ENCODE measurements at regions not wholly inside any gene's neighbourhood (a gene's known extent, or its start where the extent isn't known, plus 50 kb on each side); places are given as distances from the start of the nearest gene placed in this dataset.

DNA sequence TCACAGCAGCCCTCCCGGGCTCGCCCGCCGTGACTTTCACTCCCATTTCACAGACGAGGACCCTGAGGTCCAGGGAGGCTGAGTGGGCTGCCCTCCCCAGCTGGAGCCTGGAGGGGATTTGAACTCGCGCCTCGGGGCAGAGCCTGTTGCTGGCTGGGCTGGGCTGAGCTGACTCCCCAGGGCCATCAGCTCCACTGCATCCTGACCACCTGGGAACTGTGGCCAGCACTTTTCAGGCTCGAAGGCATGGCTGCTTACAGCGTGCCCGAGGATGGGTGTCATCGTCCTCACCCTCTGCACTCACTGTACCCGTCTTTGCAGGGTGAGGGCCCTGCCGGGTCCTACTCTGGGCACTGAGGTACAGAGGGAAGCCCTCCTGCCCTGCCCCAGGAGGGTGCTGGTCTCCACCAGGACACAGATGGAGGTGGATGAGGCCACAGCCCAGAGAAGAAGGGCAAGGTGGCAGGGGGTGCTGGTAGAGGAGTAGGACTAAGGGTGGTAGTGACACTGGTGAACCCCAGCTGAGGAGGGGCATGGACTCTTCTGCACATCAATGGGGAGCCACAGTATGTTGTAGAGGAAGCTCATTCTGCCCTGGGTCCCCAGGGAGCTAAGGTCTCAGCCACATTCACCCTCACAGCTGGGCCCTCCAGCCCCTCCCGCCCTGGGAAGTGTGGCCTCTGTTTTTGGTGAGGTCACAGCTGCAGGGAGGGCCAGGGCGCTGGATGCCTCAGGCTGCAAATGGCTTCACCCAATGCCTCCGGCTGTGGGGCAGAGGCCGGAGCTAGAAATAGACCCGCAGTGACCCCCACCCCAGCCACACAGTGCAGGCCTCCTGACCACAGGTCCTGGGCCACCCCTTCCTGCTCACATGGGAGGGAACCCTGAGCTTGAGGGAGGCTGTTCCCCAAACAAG is 365.1 kb upstream of the SFSWAP start:
- TF ChIP-seq, protein P1, sequence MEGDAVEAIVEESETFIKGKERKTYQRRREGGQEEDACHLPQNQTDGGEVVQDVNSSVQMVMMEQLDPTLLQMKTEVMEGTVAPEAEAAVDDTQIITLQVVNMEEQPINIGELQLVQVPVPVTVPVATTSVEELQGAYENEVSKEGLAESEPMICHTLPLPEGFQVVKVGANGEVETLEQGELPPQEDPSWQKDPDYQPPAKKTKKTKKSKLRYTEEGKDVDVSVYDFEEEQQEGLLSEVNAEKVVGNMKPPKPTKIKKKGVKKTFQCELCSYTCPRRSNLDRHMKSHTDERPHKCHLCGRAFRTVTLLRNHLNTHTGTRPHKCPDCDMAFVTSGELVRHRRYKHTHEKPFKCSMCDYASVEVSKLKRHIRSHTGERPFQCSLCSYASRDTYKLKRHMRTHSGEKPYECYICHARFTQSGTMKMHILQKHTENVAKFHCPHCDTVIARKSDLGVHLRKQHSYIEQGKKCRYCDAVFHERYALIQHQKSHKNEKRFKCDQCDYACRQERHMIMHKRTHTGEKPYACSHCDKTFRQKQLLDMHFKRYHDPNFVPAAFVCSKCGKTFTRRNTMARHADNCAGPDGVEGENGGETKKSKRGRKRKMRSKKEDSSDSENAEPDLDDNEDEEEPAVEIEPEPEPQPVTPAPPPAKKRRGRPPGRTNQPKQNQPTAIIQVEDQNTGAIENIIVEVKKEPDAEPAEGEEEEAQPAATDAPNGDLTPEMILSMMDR (IDR thresholded peaks at IDR 0.05; ENCODE audit: control insufficient read depth, extremely low read depth, insufficient read depth) = no peak
- no peak for DNase-seq (ENCODE audit: low read depth)

GRCh38 chr12:131346555-131347344 is 364.1 kb upstream of the SFSWAP start:
- no peak for DNase-seq (ENCODE audit: low read depth)
- no peak overlapping the region for H3K4me3 ChIP-seq (ENCODE audit: low read depth, low read length)
- TF ChIP-seq, protein P1 (IDR thresholded peaks at IDR 0.05; ENCODE audit: control insufficient read depth, extremely low read depth, insufficient read depth) = no peak

More for the DNA sequence above, 365.1 kb upstream of the SFSWAP start:
- no peak overlapping the region for H3K4me3 ChIP-seq (ENCODE audit: low read depth, low read length)

GRCh38 chr12:131347345-131347714 is 363.6 kb upstream of the SFSWAP start:
- DNase-seq (ENCODE audit: low read depth) = no peak
- TF ChIP-seq, protein P1 (IDR thresholded peaks at IDR 0.05; ENCODE audit: control insufficient read depth, extremely low read depth, insufficient read depth) = no peak
- no peak overlapping the region for H3K4me3 ChIP-seq (ENCODE audit: low read depth, low read length)

DNA sequence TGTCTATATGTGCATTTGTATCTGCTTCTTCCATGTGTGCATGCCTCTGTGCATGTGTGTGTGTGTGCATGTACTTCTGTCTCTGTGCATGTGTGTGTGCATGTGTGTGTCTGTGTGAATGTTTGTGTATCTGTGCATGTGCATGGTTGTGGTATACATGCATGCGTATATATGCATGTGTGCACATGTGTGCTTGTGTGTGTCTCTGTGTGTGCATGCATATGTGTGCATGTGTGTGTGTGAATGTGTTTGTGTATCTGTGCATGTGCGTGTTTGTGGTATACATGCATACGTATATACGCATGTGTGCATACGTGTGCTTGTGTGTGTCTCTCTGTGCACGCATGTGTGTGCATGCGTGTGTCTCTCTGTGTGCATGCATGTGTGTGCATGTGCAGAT is 363.2 kb upstream of the SFSWAP start:
- TF ChIP-seq, protein P1 (IDR thresholded peaks at IDR 0.05; ENCODE audit: control insufficient read depth, extremely low read depth, insufficient read depth) = no peak
- DNase-seq (ENCODE audit: low read depth) = no peak
- H3K4me3 ChIP-seq (ENCODE audit: low read depth, low read length) = no peak overlapping the region

DNA sequence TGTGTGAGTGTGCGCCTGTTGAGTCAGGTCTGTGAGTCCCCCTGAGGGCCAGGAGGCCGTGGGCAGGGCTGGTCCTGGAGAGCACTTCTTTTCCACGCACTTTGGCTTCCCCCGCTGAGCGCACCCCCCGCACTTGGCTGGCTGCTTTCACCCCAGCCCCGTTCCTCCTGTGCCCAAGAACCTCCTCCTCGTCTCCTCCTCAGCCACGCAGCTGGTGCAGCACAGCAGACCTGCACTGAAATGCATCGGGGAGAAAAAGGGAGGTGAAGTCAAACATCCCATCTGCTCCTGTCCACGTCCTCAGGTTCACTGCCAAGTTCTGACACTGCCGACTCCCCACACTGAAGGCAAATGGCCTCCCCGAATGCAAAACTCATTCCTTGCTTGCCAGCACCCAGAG is 362.7 kb upstream of the SFSWAP start:
- H3K4me3 ChIP-seq (ENCODE audit: low read depth, low read length) = no peak overlapping the region
- no peak for DNase-seq (ENCODE audit: low read depth)

GRCh38 chr12:131348646-131349045 is 362.2 kb upstream of the SFSWAP start:
- TF ChIP-seq, protein P1 (IDR thresholded peaks at IDR 0.05; ENCODE audit: control insufficient read depth, extremely low read depth, insufficient read depth) = no peak
- no peak overlapping the region for H3K4me3 ChIP-seq (ENCODE audit: low read depth, low read length)
- DNase-seq (ENCODE audit: low read depth) = no peak

More for the DNA sequence above, 362.7 kb upstream of the SFSWAP start:
- TF ChIP-seq, protein P1 (IDR thresholded peaks at IDR 0.05; ENCODE audit: control insufficient read depth, extremely low read depth, insufficient read depth) = no peak

Measured in LNCaP clone FGC (cell line).